Fibroblast of lung (primary cell): ENCODE measurements at regions not wholly inside any gene's neighbourhood (a gene's known extent, or its start where the extent isn't known, plus 50 kb on each side); places are given as distances from the start of the nearest gene placed in this dataset.
A peak's percentile ranks its signal among the peaks of the same experiment; 100 is the strongest.

Experiments
- DNase-seq, 2 donors: peaks; one replicate each; pipeline versions ENCODE4 v3.0.0 to v3.0.0-alpha.2; 2010; ENCODE audit warnings: low read depth in 2 of 2
- H2AFZ ChIP-seq: 2 replicates; pipeline ENCODE4 v1.5.1; 2012; ENCODE audit warnings: low read length, control low read depth, inconsistent platforms
- H3K27ac ChIP-seq: 2 replicates; pipeline ENCODE4 v1.5.1; 2011; ENCODE audit warnings: low read length, control low read depth; ENCODE audit not compliant: insufficient read depth
- H3K27me3 ChIP-seq: 2 replicates; pipeline ENCODE4 v1.5.1; 2011; ENCODE audit warnings: mild to moderate bottlenecking, low read length; ENCODE audit not compliant: control insufficient read depth, insufficient read depth
- H3K36me3 ChIP-seq: 2 replicates; pipeline ENCODE4 v1.5.1; 2011; ENCODE audit warnings: low read length; ENCODE audit not compliant: control insufficient read depth, insufficient read depth
- H3K4me1 ChIP-seq: 2 replicates; pipeline ENCODE4 v1.5.1; 2011; ENCODE audit warnings: low read length; ENCODE audit not compliant: control insufficient read depth, insufficient read depth; ENCODE audit errors: extremely low read depth
- H3K4me2 ChIP-seq: 2 replicates; pipeline ENCODE4 v1.5.1; 2011; ENCODE audit warnings: low read length, control low read depth; ENCODE audit not compliant: insufficient read depth; ENCODE audit errors: extremely low read depth
- H3K4me3 ChIP-seq, 4 experiments: fragments of 200-600 bp in 1 of 4; sonication (generic) in 1 of 4; replicated peaks in 1 of 4; 2 replicates each; pipeline ENCODE4 v1.5.1; 2011 to 2016; ENCODE audit warnings: low read length in 4 of 4, low read depth in 3 of 4, mild to moderate bottlenecking in 3 of 4, control low read depth in 2 of 4, inconsistent platforms in 1 of 4, mixed read lengths in 1 of 4; ENCODE audit not compliant: insufficient read depth in 1 of 4; ENCODE audit errors: control extremely low read depth in 1 of 4
- H3K79me2 ChIP-seq: 2 replicates; pipeline ENCODE4 v1.5.1; 2012; ENCODE audit warnings: mild to moderate bottlenecking, low read length, inconsistent platforms; ENCODE audit not compliant: control insufficient read depth, insufficient read depth
- H3K9ac ChIP-seq: 2 replicates; pipeline ENCODE4 v1.5.1; 2011; ENCODE audit warnings: mild to moderate bottlenecking, low read length, control low read depth; ENCODE audit not compliant: insufficient read depth
- H3K9me3 ChIP-seq: 2 replicates; pipeline ENCODE4 v1.5.1; 2012; ENCODE audit warnings: low read depth, low read length; ENCODE audit not compliant: control insufficient read depth, insufficient read depth
- H4K20me1 ChIP-seq: 2 replicates; pipeline ENCODE4 v1.5.1; 2011; ENCODE audit warnings: low read length; ENCODE audit not compliant: control insufficient read depth, insufficient read depth; ENCODE audit errors: extremely low read depth
- EZH2 ChIP-seq: IDR thresholded peaks from 2 replicates; pipeline ENCODE4 v1.5.1; 2012; ENCODE audit warnings: low read length, control low read depth, mild to moderate bottlenecking; ENCODE audit errors: missing control alignments
- TF ChIP-seq, protein P1 (sequence below), 2 donors: IDR thresholded peaks in 1 of 2; conservative IDR thresholded peaks in 1 of 2; 1 replicate in 1 of 2; 2 replicates in 1 of 2; pipeline ENCODE4 v1.5.1; 2011 to 2012; ENCODE audit warnings: low read length in 2 of 2, control low read depth in 1 of 2, inconsistent platforms in 1 of 2, low read depth in 1 of 2, mild to moderate bottlenecking in 1 of 2

GRCh38 chr5:67808340-67808739 is 407.2 kb upstream of the PIK3R1 start:
- Histone ChIP-seq H3K36me3 (no peaks in the 10 kb centered on the region), H3K79me2 (no peaks in the 10 kb centered on the region), H3K27me3 (no peaks in the 10 kb centered on the region), H3K4me2 (no peak overlapping the region), H3K9ac (no peak overlapping the region), H4K20me1 (no peaks in the 10 kb centered on the region), H3K4me3 (no peak overlapping the region), H3K27ac (no peak overlapping the region), H2AFZ (no peak overlapping the region), H3K9me3 (no peaks in the 10 kb centered on the region), H3K4me1 (no peaks in the 10 kb centered on the region)
- TF ChIP-seq, protein P1, sequence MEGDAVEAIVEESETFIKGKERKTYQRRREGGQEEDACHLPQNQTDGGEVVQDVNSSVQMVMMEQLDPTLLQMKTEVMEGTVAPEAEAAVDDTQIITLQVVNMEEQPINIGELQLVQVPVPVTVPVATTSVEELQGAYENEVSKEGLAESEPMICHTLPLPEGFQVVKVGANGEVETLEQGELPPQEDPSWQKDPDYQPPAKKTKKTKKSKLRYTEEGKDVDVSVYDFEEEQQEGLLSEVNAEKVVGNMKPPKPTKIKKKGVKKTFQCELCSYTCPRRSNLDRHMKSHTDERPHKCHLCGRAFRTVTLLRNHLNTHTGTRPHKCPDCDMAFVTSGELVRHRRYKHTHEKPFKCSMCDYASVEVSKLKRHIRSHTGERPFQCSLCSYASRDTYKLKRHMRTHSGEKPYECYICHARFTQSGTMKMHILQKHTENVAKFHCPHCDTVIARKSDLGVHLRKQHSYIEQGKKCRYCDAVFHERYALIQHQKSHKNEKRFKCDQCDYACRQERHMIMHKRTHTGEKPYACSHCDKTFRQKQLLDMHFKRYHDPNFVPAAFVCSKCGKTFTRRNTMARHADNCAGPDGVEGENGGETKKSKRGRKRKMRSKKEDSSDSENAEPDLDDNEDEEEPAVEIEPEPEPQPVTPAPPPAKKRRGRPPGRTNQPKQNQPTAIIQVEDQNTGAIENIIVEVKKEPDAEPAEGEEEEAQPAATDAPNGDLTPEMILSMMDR (conservative IDR thresholded peaks at IDR 0.05 in 1 of 2, IDR thresholded peaks at IDR 0.05 in 1 of 2; ENCODE audit: low read depth in 1 of 2, low read length in 2 of 2): no peak
- TF ChIP-seq EZH2: no peak
- DNase-seq: no peak

DNA sequence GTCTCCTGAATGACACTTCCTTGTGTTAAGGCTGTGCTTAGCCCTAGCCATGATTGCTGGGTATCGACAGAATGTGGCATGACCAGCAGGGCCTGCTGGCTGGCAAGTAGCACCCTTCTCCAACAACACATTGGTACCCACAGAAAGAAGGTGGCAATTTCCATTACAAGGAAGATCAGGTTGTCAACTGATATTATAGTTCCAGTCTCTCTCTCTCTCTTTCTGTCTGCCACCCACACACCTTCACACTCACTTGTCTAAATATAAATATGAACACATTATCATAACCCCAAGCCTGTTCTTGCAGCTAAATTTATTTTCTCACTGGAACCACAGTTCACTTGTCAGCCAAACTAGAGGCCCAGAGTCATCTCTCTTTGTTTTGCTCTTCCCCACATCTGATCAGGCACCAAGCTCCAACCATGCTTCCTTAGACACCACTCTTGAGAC is 408.1 kb upstream of the PIK3R1 start:
- H3K4me2 ChIP-seq: no peak overlapping the region
- no peak for DNase-seq
- no peaks in the 10 kb centered on the region for H3K79me2 ChIP-seq
- H3K9me3 ChIP-seq: no peaks in the 10 kb centered on the region
- no peaks in the 10 kb centered on the region for H3K4me1 ChIP-seq
- H4K20me1 ChIP-seq: no peaks in the 10 kb centered on the region
- H3K27ac ChIP-seq: no peak overlapping the region
- no peak for TF ChIP-seq EZH2
- TF ChIP-seq, protein P1 (conservative IDR thresholded peaks at IDR 0.05 in 1 of 2, IDR thresholded peaks at IDR 0.05 in 1 of 2; ENCODE audit: low read depth in 1 of 2, low read length in 2 of 2): no peak
- no peaks in the 10 kb centered on the region for H3K27me3 ChIP-seq
- H3K9ac ChIP-seq: no peak overlapping the region
- H3K36me3 ChIP-seq: no peaks in the 10 kb centered on the region
- H3K4me3 ChIP-seq: no peak overlapping the region
- no peak overlapping the region for H2AFZ ChIP-seq

GRCh38 chr5:67806654-67807438 is 408.7 kb upstream of the PIK3R1 start:
- Histone ChIP-seq H3K79me2 (no peaks in the 10 kb centered on the region), H3K27ac (no peak overlapping the region), H3K36me3 (no peaks in the 10 kb centered on the region), H3K27me3 (no peaks in the 10 kb centered on the region), H3K9ac (no peak overlapping the region), H3K4me3 (no peak overlapping the region), H2AFZ (no peak overlapping the region), H3K4me1 (no peaks in the 10 kb centered on the region), H3K4me2 (no peak overlapping the region), H4K20me1 (no peaks in the 10 kb centered on the region), H3K9me3 (no peaks in the 10 kb centered on the region)
- DNase-seq: peak in 1 of 2 donors; percentile 24
- TF ChIP-seq EZH2: no peak
- TF ChIP-seq, protein P1 (conservative IDR thresholded peaks at IDR 0.05 in 1 of 2, IDR thresholded peaks at IDR 0.05 in 1 of 2; ENCODE audit: low read depth in 1 of 2, low read length in 2 of 2): no peak
